GM12878 (cell line): ENCODE measurements at regions not wholly inside any gene's neighbourhood (a gene's known extent, or its start where the extent isn't known, plus 50 kb on each side); places are given as distances from the start of the nearest gene placed in this dataset.

Experiments
- ATAC-seq: fragments of 200-7000 bp; cut with Tn5 transposase; 3 replicates; pipeline ENCODE4 v1.9.1; 2020; ENCODE audit warnings: mild to moderate bottlenecking, moderate library complexity
- BruUV-seq: library from RNA; stranded (reverse); fragments of 400-500 nt; replicated peaks from 2 replicates; lab custom pipeline; 2021; lab: Mats Ljungman, UMichigan
- CTCF ChIA-PET: fragments of 300-600 bp; sonication (Branson Sonifier 250); formaldehyde crosslinking; extraction: SDS; loops from one replicate; lab custom pipeline; 2021; ENCODE audit warnings: inconsistent platforms; lab: Yijun Ruan, JAX
- POLR2A ChIA-PET: fragments of 350-600 bp; formaldehyde crosslinking; extraction: SDS; loops from one replicate; lab custom pipeline; 2021; ENCODE audit warnings: inconsistent platforms; lab: Charles Lee
- RAD21 ChIA-PET: fragments of 300-600 bp; sonication (Branson Sonifier 250); formaldehyde crosslinking; loops from one replicate; lab custom pipeline; 2023; ENCODE audit warnings: antibody characterized with exemption; ENCODE audit not compliant: unreplicated experiment; lab: Charles Lee
- SMC1A ChIA-PET: fragments of 300-600 bp; sonication (Branson Sonifier 250); formaldehyde crosslinking; loops from one replicate; lab custom pipeline; 2023; ENCODE audit not compliant: unreplicated experiment, uncharacterized antibody; lab: Charles Lee
- DNase-seq: peaks from one replicate; pipeline ENCODE4 v3.0.0-alpha.2; 2011; ENCODE audit warnings: low read depth, low spot score
- FAIRE-seq: peaks from 3 replicates; lab custom pipeline; 2011; peaks lifted over from hg19 to GRCh38; lab: Jason Lieb, UNC
- H2AFZ ChIP-seq: 2 replicates; pipeline ENCODE4 v1.6.0; 2011; ENCODE audit warnings: low read depth, low read length, control low read depth; ENCODE audit not compliant: control insufficient read depth
- H3K27ac ChIP-seq: 2 replicates; pipeline ENCODE4 v1.5.1; 2011; ENCODE audit warnings: control low read depth; ENCODE audit not compliant: control insufficient read depth, insufficient read depth
- H3K27me3 ChIP-seq, 2 experiments: replicated peaks in 1 of 2; 2 replicates each; pipeline versions ENCODE4 v1.6.0 to v1.6.1; 2011; ENCODE audit warnings: low read length in 1 of 2; ENCODE audit not compliant: control insufficient read depth in 2 of 2, insufficient read depth in 2 of 2
- H3K36me3 ChIP-seq, 2 experiments: 2 replicates each; pipeline ENCODE4 v1.5.1; 2011; ENCODE audit warnings: low read length in 1 of 2; ENCODE audit not compliant: control insufficient read depth in 2 of 2, insufficient read depth in 2 of 2
- H3K4me1 ChIP-seq: 2 replicates; pipeline ENCODE4 v1.6.1; 2011; ENCODE audit warnings: mild to moderate bottlenecking, low read length, moderate library complexity, mixed read lengths; ENCODE audit not compliant: control insufficient read depth, insufficient read depth
- H3K4me2 ChIP-seq: 2 replicates; pipeline ENCODE4 v1.6.0; 2011; ENCODE audit warnings: control low read depth; ENCODE audit not compliant: control insufficient read depth, insufficient read depth
- H3K4me3 ChIP-seq: fragments of 200-600 bp; sonication (generic); 2 replicates; pipeline ENCODE4 v1.5.1; 2016
- H3K79me2 ChIP-seq: 2 replicates; pipeline ENCODE4 v1.6.0; 2011; ENCODE audit warnings: low read length; ENCODE audit not compliant: control insufficient read depth, insufficient read depth
- H3K9ac ChIP-seq: 2 replicates; pipeline ENCODE4 v1.8.0; 2011; ENCODE audit warnings: low read length, control low read depth, mixed read lengths; ENCODE audit not compliant: control insufficient read depth, insufficient read depth
- H3K9me3 ChIP-seq: replicated peaks from 3 replicates; pipeline ENCODE4 v1.5.1; 2011; ENCODE audit warnings: mild to moderate bottlenecking, low read length; ENCODE audit not compliant: control insufficient read depth, insufficient read depth
- H4K20me1 ChIP-seq: 2 replicates; pipeline ENCODE4 v1.6.0; 2011; ENCODE audit not compliant: control insufficient read depth, insufficient read depth
- ATF3 ChIP-seq: IDR thresholded peaks from 2 replicates; pipeline ENCODE4 v1.6.1; 2011; ENCODE audit warnings: low read depth, mild to moderate bottlenecking, low read length, moderate library complexity, borderline replicate concordance; ENCODE audit errors: extremely low read depth
- BCL3 ChIP-seq: IDR thresholded peaks from 2 replicates; pipeline ENCODE4 v1.6.1; 2011; ENCODE audit warnings: borderline replicate concordance, low read depth, mild to moderate bottlenecking, moderate library complexity, low read length; ENCODE audit not compliant: insufficient read depth, poor library complexity, severe bottlenecking
- BHLHE40 ChIP-seq, 2 experiments: fragments of 450-650 bp in 1 of 2; IDR thresholded peaks; 2 replicates each; pipeline ENCODE4 v1.6.1; 2011 to 2017; ENCODE audit warnings: low read depth in 2 of 2, borderline replicate concordance in 1 of 2, improper control_type of control experiment in 1 of 2, low read length in 1 of 2, mild to moderate bottlenecking in 1 of 2
- CEBPB ChIP-seq, 2 experiments: fragments of 150-350 bp in 1 of 2; IDR thresholded peaks; 2 replicates each; pipeline ENCODE4 v1.6.1; 2012 to 2014; ENCODE audit warnings: low read depth in 2 of 2, low read length in 2 of 2, borderline replicate concordance in 1 of 2, inconsistent platforms in 1 of 2
- E2F8 ChIP-seq: fragments of 450-650 bp; IDR thresholded peaks from 2 replicates; pipeline ENCODE4 v1.6.1; 2018; ENCODE audit warnings: mild to moderate bottlenecking, low read depth, moderate library complexity; ENCODE audit not compliant: partially characterized antibody
- GABPA ChIP-seq: IDR thresholded peaks from 2 replicates; pipeline ENCODE4 v1.6.1; 2014; ENCODE audit warnings: antibody characterized with exemption, low read depth, mild to moderate bottlenecking, inconsistent platforms
- MEF2A ChIP-seq: IDR thresholded peaks from 2 replicates; pipeline ENCODE4 v1.6.1; 2011; ENCODE audit warnings: low read depth, mild to moderate bottlenecking, low read length, moderate library complexity; ENCODE audit not compliant: insufficient read depth
- MTA3 ChIP-seq: IDR thresholded peaks from 2 replicates; pipeline ENCODE4 v1.6.1; 2012; ENCODE audit warnings: low read length, inconsistent platforms, borderline replicate concordance
- NR2F1 ChIP-seq: fragments of 450-650 bp; conservative IDR thresholded peaks from 2 replicates; pipeline ENCODE4 v1.6.1; 2017; ENCODE audit warnings: mild to moderate bottlenecking
- POLR2AphosphoS5 ChIP-seq: IDR thresholded peaks from 2 replicates; pipeline ENCODE4 v1.6.1; 2011; ENCODE audit warnings: mild to moderate bottlenecking, low read length, inconsistent platforms
- POU2F2 ChIP-seq: IDR thresholded peaks from 3 replicates; pipeline ENCODE4 v1.6.1; 2011; ENCODE audit warnings: low read depth, mild to moderate bottlenecking, low read length, borderline replicate concordance
- RAD51 ChIP-seq: fragments of 450-650 bp; IDR thresholded peaks from 2 replicates; pipeline ENCODE4 v1.6.1; 2016; ENCODE audit warnings: moderate library complexity, mild to moderate bottlenecking, inconsistent platforms
- RFX5 ChIP-seq: IDR thresholded peaks from 2 replicates; pipeline ENCODE4 v1.6.1; 2011; ENCODE audit warnings: low read depth, low read length, improper control_type of control experiment
- STAT1 ChIP-seq: fragments of 450-650 bp; conservative IDR thresholded peaks from 2 replicates; pipeline ENCODE4 v1.6.1; 2014; ENCODE audit warnings: antibody characterized with exemption, mild to moderate bottlenecking
- STAT3 ChIP-seq: IDR thresholded peaks from 2 replicates; pipeline ENCODE4 v1.6.1; 2011; ENCODE audit warnings: low read depth, low read length, improper control_type of control experiment
- TARDBP ChIP-seq: IDR thresholded peaks from 2 replicates; pipeline ENCODE4 v1.6.1; 2016; ENCODE audit warnings: borderline replicate concordance
- WGBS: methylation state at CpG from one replicate; pipeline ENCODE4 v1.1.6; 2016; ENCODE audit warnings: low lambda C conversion rate; ENCODE audit not compliant: insufficient replicate concordance, insufficient coverage; ENCODE audit errors: missing lambda C conversion rate; 5-methylcytosine and 5-hydroxymethylcytosine counted together
- in situ Hi-C: fragments of 300-500 bp; cut with MboI; formaldehyde crosslinking; loops from 9 replicates; pipeline ENCODE4 v1.14.3; 2018; ENCODE audit warnings: mixed read lengths
- intact Hi-C: fragments of 100-400 bp; cut with micrococcal nuclease; formaldehyde crosslinking; loops from one replicate; pipeline ENCODE4 v1.14.2; 2022; ENCODE audit not compliant: unreplicated experiment
- TF ChIP-seq, protein P1 (sequence below): fragments of 450-650 bp; IDR thresholded peaks from 2 replicates; pipeline ENCODE4 v1.6.1; 2017; ENCODE audit warnings: mild to moderate bottlenecking, moderate library complexity

GRCh38 chrX:7641141-7641540, 201.8 kb upstream of the VCX start (continued):
- TF ChIP-seq E2F8 (no peak), RFX5 (no peak), BCL3 (no peak), CEBPB (IDR thresholded peaks at IDR 0.05; ENCODE audit: borderline replicate concordance in 1 of 2, low read depth in 2 of 2, low read length in 2 of 2) (no peak), POLR2AphosphoS5 (no peak), NR2F1 (no peak)

DNA sequence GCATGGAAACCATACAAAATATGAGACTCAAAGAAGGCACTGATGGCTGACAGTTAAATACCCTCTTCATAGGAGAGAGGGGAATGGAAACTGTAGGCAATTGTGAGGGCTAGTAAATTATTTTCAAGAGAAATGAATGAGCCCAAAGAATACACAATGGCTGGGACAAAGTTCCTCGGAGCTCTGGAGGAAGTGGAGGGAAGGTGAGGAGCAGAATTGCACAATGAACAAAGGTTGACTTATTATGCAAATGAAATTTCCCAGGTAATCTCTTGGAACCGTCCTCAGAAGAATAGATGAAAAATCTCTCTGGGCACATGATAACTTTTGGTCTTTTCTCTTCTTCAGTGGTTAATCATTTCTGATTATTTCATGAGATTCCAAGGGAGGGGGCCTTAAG, 202.6 kb upstream of the VCX start:
- DNase-seq = no peak
- ChIA-PET CTCF (no interaction called here), POLR2A (no interaction called here), RAD21 (no interaction called here), SMC1A (no interaction called here)
- ATAC-seq = no peak
- FAIRE-seq = no peak
- no TSS peak for BruUV-seq
- no peak overlapping the region for H3K4me3 ChIP-seq
- 0% methylated on average over 2 of the region's 2 CpGs for WGBS
- no peaks in the 10 kb centered on the region for H3K4me1 ChIP-seq
- H3K9ac ChIP-seq = no peak overlapping the region
- no peaks in the 10 kb centered on the region for H3K79me2 ChIP-seq
- intact Hi-C loops = no loop called here
- H2AFZ ChIP-seq = no peak overlapping the region
- no peak overlapping the region for H3K4me2 ChIP-seq
- no peaks in the 10 kb centered on the region for H3K36me3 ChIP-seq
- in situ Hi-C loops = no loop called here
- H3K9me3 ChIP-seq = no peaks in the 10 kb centered on the region
- H3K27me3 ChIP-seq = no peaks in the 10 kb centered on the region
- no peak overlapping the region for H3K27ac ChIP-seq
- no peaks in the 10 kb centered on the region for H4K20me1 ChIP-seq
- TF ChIP-seq STAT3 = no peak
- no peak for TF ChIP-seq ATF3
- TF ChIP-seq TARDBP = no peak
- TF ChIP-seq MEF2A = no peak
- TF ChIP-seq RAD51 = no peak
- TF ChIP-seq, protein P1, sequence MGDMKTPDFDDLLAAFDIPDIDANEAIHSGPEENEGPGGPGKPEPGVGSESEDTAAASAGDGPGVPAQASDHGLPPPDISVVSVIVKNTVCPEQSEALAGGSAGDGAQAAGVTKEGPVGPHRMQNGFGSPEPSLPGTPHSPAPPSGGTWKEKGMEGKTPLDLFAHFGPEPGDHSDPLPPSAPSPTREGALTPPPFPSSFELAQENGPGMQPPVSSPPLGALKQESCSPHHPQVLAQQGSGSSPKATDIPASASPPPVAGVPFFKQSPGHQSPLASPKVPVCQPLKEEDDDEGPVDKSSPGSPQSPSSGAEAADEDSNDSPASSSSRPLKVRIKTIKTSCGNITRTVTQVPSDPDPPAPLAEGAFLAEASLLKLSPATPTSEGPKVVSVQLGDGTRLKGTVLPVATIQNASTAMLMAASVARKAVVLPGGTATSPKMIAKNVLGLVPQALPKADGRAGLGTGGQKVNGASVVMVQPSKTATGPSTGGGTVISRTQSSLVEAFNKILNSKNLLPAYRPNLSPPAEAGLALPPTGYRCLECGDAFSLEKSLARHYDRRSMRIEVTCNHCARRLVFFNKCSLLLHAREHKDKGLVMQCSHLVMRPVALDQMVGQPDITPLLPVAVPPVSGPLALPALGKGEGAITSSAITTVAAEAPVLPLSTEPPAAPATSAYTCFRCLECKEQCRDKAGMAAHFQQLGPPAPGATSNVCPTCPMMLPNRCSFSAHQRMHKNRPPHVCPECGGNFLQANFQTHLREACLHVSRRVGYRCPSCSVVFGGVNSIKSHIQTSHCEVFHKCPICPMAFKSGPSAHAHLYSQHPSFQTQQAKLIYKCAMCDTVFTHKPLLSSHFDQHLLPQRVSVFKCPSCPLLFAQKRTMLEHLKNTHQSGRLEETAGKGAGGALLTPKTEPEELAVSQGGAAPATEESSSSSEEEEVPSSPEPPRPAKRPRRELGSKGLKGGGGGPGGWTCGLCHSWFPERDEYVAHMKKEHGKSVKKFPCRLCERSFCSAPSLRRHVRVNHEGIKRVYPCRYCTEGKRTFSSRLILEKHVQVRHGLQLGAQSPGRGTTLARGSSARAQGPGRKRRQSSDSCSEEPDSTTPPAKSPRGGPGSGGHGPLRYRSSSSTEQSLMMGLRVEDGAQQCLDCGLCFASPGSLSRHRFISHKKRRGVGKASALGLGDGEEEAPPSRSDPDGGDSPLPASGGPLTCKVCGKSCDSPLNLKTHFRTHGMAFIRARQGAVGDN = no peak
- no peak for TF ChIP-seq MTA3
- no peak for TF ChIP-seq GABPA
- TF ChIP-seq BHLHE40 (IDR thresholded peaks at IDR 0.05; ENCODE audit: borderline replicate concordance in 1 of 2, low read depth in 2 of 2, low read length in 1 of 2) = no peak
- no peak for TF ChIP-seq STAT1
- TF ChIP-seq POU2F2 = no peak
